Neural progenitor cell (in vitro differentiated cells): ENCODE measurements at regions not wholly inside any gene's neighbourhood (a gene's known extent, or its start where the extent isn't known, plus 50 kb on each side); places are given as distances from the start of the nearest gene placed in this dataset.

Experiments
- DNase-seq: peaks from one replicate; pipeline ENCODE4 v3.0.0-alpha.2; 2016; ENCODE audit warnings: low spot score
- H2AFZ ChIP-seq: fragments of 200-600 bp; sonication (generic); replicated peaks from 2 replicates; pipeline ENCODE4 v1.6.1; 2016; ENCODE audit warnings: antibody characterized with exemption
- H3F3A ChIP-seq: fragments of 200-600 bp; sonication (generic); 2 replicates; pipeline ENCODE4 v1.6.1; 2016; ENCODE audit warnings: antibody characterized with exemption, low read depth
- H3K27ac ChIP-seq: fragments of 200-600 bp; sonication (generic); 2 replicates; pipeline ENCODE4 v1.5.1; 2016; ENCODE audit warnings: mild to moderate bottlenecking
- H3K27me3 ChIP-seq: fragments of 200-600 bp; sonication (generic); 2 replicates; pipeline ENCODE4 v1.6.1; 2016; ENCODE audit warnings: mild to moderate bottlenecking, moderate library complexity
- H3K36me3 ChIP-seq: fragments of 200-600 bp; sonication (generic); 2 replicates; pipeline ENCODE4 v1.5.1; 2016
- H3K4me1 ChIP-seq: fragments of 200-600 bp; sonication (generic); 2 replicates; pipeline ENCODE4 v1.6.1; 2016; ENCODE audit warnings: mixed run types
- H3K4me2 ChIP-seq: fragments of 200-600 bp; sonication (generic); 2 replicates; pipeline ENCODE4 v1.6.1; 2016
- H3K4me3 ChIP-seq: fragments of 200-600 bp; sonication (generic); 2 replicates; pipeline ENCODE4 v1.5.1; 2016
- H3K79me2 ChIP-seq: fragments of 200-600 bp; sonication (generic); 2 replicates; pipeline ENCODE4 v1.6.1; 2016; ENCODE audit warnings: low read depth
- H3K9ac ChIP-seq: fragments of 200-600 bp; sonication (generic); 2 replicates; pipeline ENCODE4 v1.6.1; 2016
- H3K9me3 ChIP-seq: fragments of 200-600 bp; sonication (generic); 2 replicates; pipeline ENCODE4 v1.5.1; 2016; ENCODE audit warnings: low read depth
- H4K20me1 ChIP-seq: fragments of 200-600 bp; sonication (generic); 2 replicates; pipeline ENCODE4 v1.6.1; 2016; ENCODE audit warnings: low read depth
- H3K27ac Mint-ChIP-seq: 3 replicates; pipeline ENCODE4 v1.8.0; 2021; ENCODE audit warnings: mixed read lengths
- H3K27me3 Mint-ChIP-seq: 2 replicates; pipeline ENCODE4 v1.8.0; 2022; ENCODE audit warnings: low read depth, mild to moderate bottlenecking, inconsistent platforms, moderate library complexity, mixed read lengths; ENCODE audit not compliant: insufficient read depth
- H3K36me3 Mint-ChIP-seq: 3 replicates; pipeline ENCODE4 v1.8.0; 2021; ENCODE audit warnings: mixed read lengths
- H3K4me1 Mint-ChIP-seq: 3 replicates; pipeline ENCODE4 v1.8.0; 2021; ENCODE audit warnings: mixed read lengths
- H3K4me3 Mint-ChIP-seq: 3 replicates; pipeline ENCODE4 v1.8.0; 2021; ENCODE audit warnings: mild to moderate bottlenecking, moderate library complexity, mixed read lengths
- H3K9me3 Mint-ChIP-seq: 3 replicates; pipeline ENCODE4 v1.8.0; 2020; ENCODE audit warnings: mixed read lengths
- EZH2 ChIP-seq: fragments of 200-600 bp; sonication (generic); IDR thresholded peaks from 2 replicates; pipeline ENCODE4 v1.6.1; 2017; ENCODE audit warnings: antibody characterized with exemption, mild to moderate bottlenecking, moderate library complexity
- EZH2phosphoT487 ChIP-seq: fragments of 200-600 bp; sonication (generic); IDR thresholded peaks from 2 replicates; pipeline ENCODE4 v1.6.1; 2017; ENCODE audit warnings: antibody characterized with exemption
- TF ChIP-seq, protein P1 (sequence below): fragments of 200-600 bp; sonication (generic); IDR thresholded peaks from 2 replicates; pipeline ENCODE4 v1.5.1; 2017; ENCODE audit warnings: antibody characterized with exemption, mild to moderate bottlenecking

- Mint-ChIP-seq H3K4me3 (no peak overlapping the region), H3K27me3 (peaks cover 6% of the 10 kb centered on the region), H3K9me3 (peaks cover 2% of the 10 kb centered on the region), H3K36me3 (no peaks in the 10 kb centered on the region), H3K27ac (no peak overlapping the region), H3K4me1 (no peaks in the 10 kb centered on the region)
- no peak overlapping the region for H3K9ac ChIP-seq
- H3K27me3 ChIP-seq = no peaks in the 10 kb centered on the region
- H2AFZ ChIP-seq = no peak overlapping the region
- H3K36me3 ChIP-seq = no peaks in the 10 kb centered on the region
- no peaks in the 10 kb centered on the region for H3K4me1 ChIP-seq
- TF ChIP-seq EZH2phosphoT487 = no peak
- TF ChIP-seq, protein P1, sequence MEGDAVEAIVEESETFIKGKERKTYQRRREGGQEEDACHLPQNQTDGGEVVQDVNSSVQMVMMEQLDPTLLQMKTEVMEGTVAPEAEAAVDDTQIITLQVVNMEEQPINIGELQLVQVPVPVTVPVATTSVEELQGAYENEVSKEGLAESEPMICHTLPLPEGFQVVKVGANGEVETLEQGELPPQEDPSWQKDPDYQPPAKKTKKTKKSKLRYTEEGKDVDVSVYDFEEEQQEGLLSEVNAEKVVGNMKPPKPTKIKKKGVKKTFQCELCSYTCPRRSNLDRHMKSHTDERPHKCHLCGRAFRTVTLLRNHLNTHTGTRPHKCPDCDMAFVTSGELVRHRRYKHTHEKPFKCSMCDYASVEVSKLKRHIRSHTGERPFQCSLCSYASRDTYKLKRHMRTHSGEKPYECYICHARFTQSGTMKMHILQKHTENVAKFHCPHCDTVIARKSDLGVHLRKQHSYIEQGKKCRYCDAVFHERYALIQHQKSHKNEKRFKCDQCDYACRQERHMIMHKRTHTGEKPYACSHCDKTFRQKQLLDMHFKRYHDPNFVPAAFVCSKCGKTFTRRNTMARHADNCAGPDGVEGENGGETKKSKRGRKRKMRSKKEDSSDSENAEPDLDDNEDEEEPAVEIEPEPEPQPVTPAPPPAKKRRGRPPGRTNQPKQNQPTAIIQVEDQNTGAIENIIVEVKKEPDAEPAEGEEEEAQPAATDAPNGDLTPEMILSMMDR = no peak
- no peak for TF ChIP-seq EZH2
- no peaks in the 10 kb centered on the region for H4K20me1 ChIP-seq
- H3F3A ChIP-seq = no peaks in the 10 kb centered on the region
- no peak overlapping the region for H3K27ac ChIP-seq
- no peak overlapping the region for H3K4me2 ChIP-seq
- no peak for DNase-seq
- no peaks in the 10 kb centered on the region for H3K9me3 ChIP-seq
- H3K4me3 ChIP-seq = no peak overlapping the region
- no peaks in the 10 kb centered on the region for H3K79me2 ChIP-seq
These were observed 512.1 kb downstream of the SQOR start for GRCh38 chr15:46146915-46147314.

DNA sequence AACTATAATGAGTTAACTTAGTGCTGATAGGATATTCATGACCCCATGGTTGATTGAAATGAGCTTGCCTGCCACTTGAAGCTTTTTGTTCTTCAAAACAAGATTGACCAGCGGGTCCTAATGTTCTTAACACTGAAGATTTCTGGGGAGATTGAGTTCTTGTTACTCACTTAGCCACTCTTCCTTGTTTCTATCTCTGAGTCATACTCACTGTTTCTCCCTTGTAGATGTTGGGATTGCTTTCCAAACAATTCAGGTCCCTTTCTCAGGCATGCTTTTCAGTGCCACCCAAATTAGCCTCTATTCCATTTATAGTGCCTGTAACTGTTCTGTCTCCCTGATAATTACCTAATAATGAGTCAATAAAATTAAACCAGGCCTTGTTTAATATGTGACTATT is 517.0 kb downstream of the SQOR start:
- Mint-ChIP-seq H3K27ac (no peak overlapping the region), H3K36me3 (no peaks in the 10 kb centered on the region), H3K27me3 (peaks cover 3% of the 10 kb centered on the region), H3K4me1 (no peaks in the 10 kb centered on the region), H3K4me3 (no peak overlapping the region), H3K9me3 (peaks cover 2% of the 10 kb centered on the region)
- H3K27ac ChIP-seq = no peak overlapping the region
- no peak overlapping the region for H2AFZ ChIP-seq
- no peak overlapping the region for H3K4me3 ChIP-seq
- no peak overlapping the region for H3K9ac ChIP-seq
- no peaks in the 10 kb centered on the region for H3K79me2 ChIP-seq
- no peaks in the 10 kb centered on the region for H4K20me1 ChIP-seq
- H3K4me1 ChIP-seq = no peaks in the 10 kb centered on the region
- no peak overlapping the region for H3K4me2 ChIP-seq
- TF ChIP-seq EZH2 (no peak), EZH2phosphoT487 (no peak)
- TF ChIP-seq, protein P1 = no peak
- H3K36me3 ChIP-seq = no peaks in the 10 kb centered on the region
- H3F3A ChIP-seq = no peaks in the 10 kb centered on the region
- no peak for DNase-seq
- H3K9me3 ChIP-seq = no peaks in the 10 kb centered on the region
- H3K27me3 ChIP-seq = no peaks in the 10 kb centered on the region

- TF ChIP-seq, protein P1 = peak; percentile 19
- TF ChIP-seq EZH2 (no peak), EZH2phosphoT487 (no peak)
- H3K27me3 Mint-ChIP-seq = no peaks in the 10 kb centered on the region
- Histone ChIP-seq H3K36me3 (no peaks in the 10 kb centered on the region), H3K27me3 (no peaks in the 10 kb centered on the region), H3K4me3 (no peak overlapping the region), H3K4me2 (no peak overlapping the region), H3K79me2 (no peaks in the 10 kb centered on the region), H3K9me3 (peaks cover 4% of the 10 kb centered on the region), H3K4me1 (no peaks in the 10 kb centered on the region), H3K27ac (no peak overlapping the region), H3F3A (peaks cover 9% of the 10 kb centered on the region), H4K20me1 (no peaks in the 10 kb centered on the region), H3K9ac (no peak overlapping the region), H2AFZ (no peak overlapping the region)
- no peak overlapping the region for H3K27ac Mint-ChIP-seq
- H3K4me1 Mint-ChIP-seq = no peaks in the 10 kb centered on the region
- peaks cover 13% of the 10 kb centered on the region for H3K9me3 Mint-ChIP-seq
- H3K4me3 Mint-ChIP-seq = no peak overlapping the region
- DNase-seq = no peak
- H3K36me3 Mint-ChIP-seq = no peaks in the 10 kb centered on the region
These were observed 531.9 kb downstream of the SQOR start for GRCh38 chr15:46166750-46167149.

DNA sequence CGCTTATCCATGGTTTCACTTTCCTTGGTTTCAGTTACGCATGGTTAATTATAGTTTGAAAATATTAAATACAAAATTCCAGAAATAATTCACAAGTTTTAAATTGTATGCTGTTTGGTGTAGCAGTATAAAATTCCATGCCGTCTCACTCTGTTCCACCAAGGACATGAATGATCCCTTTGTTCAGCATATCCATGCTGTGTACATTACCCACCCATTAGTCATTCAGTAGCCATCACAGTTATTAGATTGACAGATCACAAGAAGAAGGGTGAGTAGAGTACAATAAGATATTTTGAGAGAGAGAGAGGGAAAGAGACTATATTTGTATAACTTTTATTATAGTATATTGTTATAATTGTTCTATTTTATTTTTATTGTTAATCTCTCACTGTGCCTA is 535.5 kb downstream of the SQOR start:
- Histone ChIP-seq H3K9ac (no peak overlapping the region), H3K4me1 (no peaks in the 10 kb centered on the region), H3K9me3 (peaks cover 4% of the 10 kb centered on the region), H3K27me3 (no peaks in the 10 kb centered on the region), H3K27ac (no peak overlapping the region), H3K79me2 (no peaks in the 10 kb centered on the region), H4K20me1 (no peaks in the 10 kb centered on the region), H3K36me3 (no peaks in the 10 kb centered on the region), H3F3A (peaks cover 9% of the 10 kb centered on the region), H3K4me2 (no peak overlapping the region), H2AFZ (no peak overlapping the region), H3K4me3 (no peak overlapping the region)
- Mint-ChIP-seq H3K36me3 (no peaks in the 10 kb centered on the region), H3K4me1 (no peaks in the 10 kb centered on the region), H3K27ac (no peak overlapping the region), H3K9me3 (peaks cover 8% of the 10 kb centered on the region), H3K4me3 (no peak overlapping the region), H3K27me3 (no peaks in the 10 kb centered on the region)
- no peak for DNase-seq
- no peak for TF ChIP-seq EZH2
